HepG2 (cell line): ENCODE measurements at regions not wholly inside any gene's neighbourhood (a gene's known extent, or its start where the extent isn't known, plus 50 kb on each side); places are given as distances from the start of the nearest gene placed in this dataset.

Source experiments
- ZNF143 ChIP-seq: sonication (generic); formaldehyde crosslinking; IDR thresholded peaks from 2 replicates; pipeline ENCODE4 v1.4.0; 2020; ENCODE audit warnings: missing genetic modification reagents
- ZNF318 ChIP-seq: sonication (generic); formaldehyde crosslinking; IDR thresholded peaks from 2 replicates; pipeline ENCODE4 v1.4.0; 2020; ENCODE audit warnings: mild to moderate bottlenecking, missing genetic modification reagents
- ZNF572 ChIP-seq: sonication (generic); formaldehyde crosslinking; IDR thresholded peaks from 2 replicates; pipeline ENCODE4 v1.5.1; 2020; ENCODE audit warnings: mild to moderate bottlenecking, missing genetic modification reagents
- ZNF615 ChIP-seq: sonication (generic); formaldehyde crosslinking; IDR thresholded peaks from 2 replicates; pipeline ENCODE4 v1.5.0; 2020; ENCODE audit warnings: mild to moderate bottlenecking, missing genetic modification reagents, borderline replicate concordance
- ZNF879 ChIP-seq: sonication (generic); formaldehyde crosslinking; IDR thresholded peaks from 2 replicates; pipeline ENCODE4 v1.8.1; 2023; ENCODE audit warnings: missing genetic modification reagents
- TF ChIP-seq, protein P1 (sequence below): sonication (generic); formaldehyde crosslinking; IDR thresholded peaks from 2 replicates; pipeline ENCODE4 v1.8.1; 2023; ENCODE audit warnings: missing genetic modification reagents, inconsistent platforms, borderline replicate concordance

DNA sequence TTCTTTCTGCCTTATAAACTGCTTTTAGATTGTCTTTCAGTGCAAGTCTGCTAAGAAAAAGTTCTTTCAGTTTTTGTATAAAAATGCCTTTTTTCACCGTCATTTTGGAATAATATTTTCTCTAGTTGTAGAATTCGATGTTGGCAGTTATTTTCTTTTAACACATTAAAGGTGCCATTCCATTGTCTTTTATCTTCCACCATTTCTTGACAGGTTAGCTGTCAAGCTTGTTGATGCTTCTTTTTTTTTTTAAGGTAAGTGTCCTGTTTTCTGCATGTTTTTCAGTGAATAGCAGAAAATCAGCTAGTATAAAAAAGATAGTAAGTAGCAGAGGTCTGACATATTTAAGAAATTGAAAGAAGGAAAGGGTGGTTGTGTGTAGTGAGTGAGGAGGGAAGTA lies 118.5 kb upstream of the NPFFR2 start (continued):
- TF ChIP-seq ZNF318 (no peak), ZNF879 (CRISPR knock-in tag) (no peak), ZNF143 (no peak), ZNF615 (CRISPR knock-in tag) (no peak), ZNF572 (no peak)
- TF ChIP-seq, protein P1, sequence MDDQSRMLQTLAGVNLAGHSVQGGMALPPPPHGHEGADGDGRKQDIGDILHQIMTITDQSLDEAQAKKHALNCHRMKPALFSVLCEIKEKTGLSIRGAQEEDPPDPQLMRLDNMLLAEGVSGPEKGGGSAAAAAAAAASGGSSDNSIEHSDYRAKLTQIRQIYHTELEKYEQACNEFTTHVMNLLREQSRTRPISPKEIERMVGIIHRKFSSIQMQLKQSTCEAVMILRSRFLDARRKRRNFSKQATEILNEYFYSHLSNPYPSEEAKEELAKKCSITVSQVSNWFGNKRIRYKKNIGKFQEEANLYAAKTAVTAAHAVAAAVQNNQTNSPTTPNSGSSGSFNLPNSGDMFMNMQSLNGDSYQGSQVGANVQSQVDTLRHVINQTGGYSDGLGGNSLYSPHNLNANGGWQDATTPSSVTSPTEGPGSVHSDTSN: no peak
